8988T (cell line): ENCODE measurements at regions not wholly inside any gene's neighbourhood (a gene's known extent, or its start where the extent isn't known, plus 50 kb on each side); places are given as distances from the start of the nearest gene placed in this dataset.

ENCODE experiments used
- DNase-seq: peaks from one replicate; pipeline ENCODE4 v3.0.0; 2011

DNA sequence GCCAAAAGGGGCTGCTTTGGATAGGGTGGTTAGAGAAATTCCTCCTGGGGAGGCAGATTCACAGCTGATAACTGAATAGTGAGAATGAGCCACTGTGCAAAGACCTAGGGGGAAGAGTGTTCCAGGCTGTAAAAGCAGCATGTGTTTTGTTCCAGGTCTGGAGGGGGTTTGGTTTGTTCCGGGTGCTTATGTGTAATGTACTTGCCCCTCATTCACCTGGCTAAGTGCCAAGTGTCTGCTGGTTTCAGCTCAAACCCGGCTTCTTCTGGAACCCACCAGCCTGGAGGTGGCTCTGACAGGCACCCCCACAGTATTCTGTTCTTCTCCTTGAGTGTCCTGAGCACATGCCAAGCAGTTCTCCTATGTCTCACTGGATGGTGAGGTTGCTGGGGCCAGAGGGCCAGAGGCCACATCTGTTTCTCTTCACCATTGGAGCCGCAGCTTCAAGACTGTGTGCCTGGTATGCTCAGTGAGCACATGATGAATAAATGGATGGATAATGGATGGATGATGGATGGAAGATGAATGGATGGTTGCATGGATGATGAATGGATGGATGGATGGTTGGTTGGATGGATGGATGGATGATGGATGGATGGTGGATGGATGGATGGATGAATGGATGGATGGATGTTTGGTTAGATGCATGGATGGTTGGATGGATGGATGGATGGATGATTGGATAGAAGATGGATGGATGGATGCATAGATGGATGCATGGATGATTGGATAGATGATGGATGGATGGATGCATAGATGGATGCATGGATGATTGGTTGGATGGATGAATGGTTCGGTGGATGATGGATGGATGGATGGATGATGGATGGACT, 227.6 kb downstream of the BMP7 start:
- DNase-seq, result no peak

DNA sequence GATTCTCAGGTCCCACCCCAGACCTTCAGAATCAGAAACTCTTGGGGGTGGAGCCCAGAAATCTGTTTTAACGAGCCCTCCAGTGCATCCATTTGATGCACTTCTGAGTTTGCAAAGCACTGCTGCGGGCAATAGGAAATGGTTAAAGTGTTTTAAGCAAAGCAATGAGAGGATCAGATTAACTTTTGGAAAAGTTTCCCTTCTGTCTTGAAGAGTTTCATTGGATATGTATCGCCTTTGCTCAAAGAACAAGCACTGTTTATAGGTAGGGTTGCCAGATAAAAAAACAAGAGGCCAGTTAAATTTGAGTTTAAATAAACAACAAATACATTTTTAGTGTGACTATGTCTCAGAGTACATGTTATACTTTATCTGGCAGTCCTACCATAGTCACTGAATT, 226.0 kb downstream of the BMP7 start:
- no peak for DNase-seq

GRCh38 chr20:57040924-57041323, 225.5 kb downstream of the BMP7 start:
- no peak for DNase-seq

- DNase-seq, result no peak
These were observed 223.3 kb downstream of the BMP7 start for GRCh38 chr20:57043091-57043490.

GRCh38 chr20:57043669-57044268, 222.7 kb downstream of the BMP7 start:
- DNase-seq, result no peak

DNA sequence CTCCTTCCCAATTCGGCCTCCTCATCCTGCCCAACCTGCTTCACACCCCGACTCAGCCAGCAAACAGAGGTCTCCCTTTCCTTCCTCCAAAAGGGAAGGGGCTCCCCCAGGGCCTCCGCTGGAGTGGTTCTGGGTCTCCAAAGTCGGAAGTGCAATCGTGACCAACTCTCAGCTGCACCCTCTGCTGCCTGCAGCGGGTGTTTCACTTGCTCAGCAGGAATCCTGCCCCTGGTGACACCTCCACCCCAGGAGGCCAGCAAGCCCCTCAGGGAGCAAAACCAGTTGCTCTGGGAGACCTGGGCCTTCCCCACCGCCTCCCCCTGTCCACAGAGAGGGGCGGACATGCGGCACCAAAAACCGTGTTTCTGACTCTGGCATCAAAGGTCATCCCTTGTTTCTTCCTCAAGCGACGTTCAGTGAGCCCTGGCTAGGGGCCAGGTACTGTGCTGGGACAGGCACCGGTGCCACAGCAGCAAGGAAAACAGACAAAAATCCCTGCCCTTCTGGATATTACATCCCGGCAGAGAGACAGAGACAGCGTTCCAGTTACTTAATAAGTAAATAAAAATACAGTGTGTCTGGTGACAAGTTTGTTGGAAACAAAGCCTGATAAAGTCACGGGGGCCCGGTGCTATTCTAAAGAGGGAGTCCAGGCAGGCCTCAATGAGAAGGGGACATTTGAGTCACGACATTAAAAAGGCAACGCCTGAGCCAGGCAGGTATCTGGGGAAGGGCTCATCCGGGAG, 219.0 kb downstream of the BMP7 start:
- peak; percentile 82 for DNase-seq

- peak; percentile 86 for DNase-seq
These were observed 218.2 kb downstream of the BMP7 start for GRCh38 chr20:57048027-57048869.

GRCh38 chr20:57049296-57049695, 217.1 kb downstream of the BMP7 start:
- DNase-seq, result no peak

GRCh38 chr20:57051096-57051495, 215.3 kb downstream of the BMP7 start:
- DNase-seq, result no peak

DNA sequence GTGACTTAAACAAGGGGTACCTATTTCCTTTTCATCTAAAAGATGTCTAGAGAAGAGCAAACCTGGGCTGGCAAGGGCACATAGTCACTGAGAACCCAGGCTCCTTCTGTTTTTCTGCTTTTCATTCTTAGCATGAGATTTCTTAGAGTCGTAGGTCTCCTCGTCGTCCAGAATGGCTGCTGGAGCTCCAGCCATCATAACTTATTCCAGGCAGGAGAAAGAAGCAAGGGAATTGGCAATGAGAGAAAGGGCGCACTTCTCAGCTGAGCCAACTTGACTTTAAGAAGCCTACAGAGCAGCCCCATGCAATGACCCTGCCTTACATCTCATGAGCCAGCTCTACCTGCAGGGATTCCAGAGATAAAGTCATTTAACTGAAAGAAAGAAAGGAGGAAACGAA, 213.4 kb downstream of the BMP7 start:
- DNase-seq, result no peak

DNA sequence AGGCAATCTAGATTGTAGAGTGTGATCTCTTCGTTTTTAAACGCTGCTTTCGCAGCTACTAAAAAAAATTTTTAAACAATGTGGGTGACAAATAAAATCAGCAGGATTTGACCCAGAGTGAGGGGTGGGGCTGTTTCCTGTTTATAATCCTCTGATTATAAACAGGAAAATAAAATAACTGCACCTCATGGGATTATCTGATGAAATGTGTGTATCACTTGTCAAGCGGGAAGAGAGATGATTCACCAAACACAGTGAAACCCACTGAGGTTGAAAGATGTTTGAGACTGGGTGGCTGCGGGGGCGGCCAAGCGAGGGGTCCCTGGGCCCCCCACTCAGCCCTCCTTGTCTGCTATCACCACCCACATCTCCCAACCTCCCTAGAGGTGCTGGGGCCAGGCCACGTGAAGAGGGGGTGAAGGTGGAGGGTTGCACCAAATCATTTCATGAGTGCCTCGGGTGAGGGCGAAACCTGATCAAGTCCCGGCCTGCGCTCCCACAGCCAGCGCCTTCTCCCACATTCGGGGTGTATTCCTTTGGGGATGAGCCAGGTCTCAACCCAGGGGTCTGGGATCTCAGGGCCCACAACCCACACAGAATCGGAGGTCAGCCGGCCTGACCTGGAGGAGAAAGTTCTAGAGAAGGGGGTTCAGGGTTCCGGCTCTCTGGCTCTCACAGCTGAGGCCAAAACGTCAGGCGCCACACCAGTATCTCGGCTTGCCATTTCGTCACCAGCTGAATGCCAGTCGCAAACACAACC, 212.5 kb downstream of the BMP7 start:
- DNase-seq, result no peak

- no peak for DNase-seq
These were observed 211.1 kb downstream of the BMP7 start for GRCh38 chr20:57055345-57055744.

- DNase-seq, result no peak
These were observed 209.8 kb downstream of the BMP7 start for GRCh38 chr20:57056651-57057050.

DNA sequence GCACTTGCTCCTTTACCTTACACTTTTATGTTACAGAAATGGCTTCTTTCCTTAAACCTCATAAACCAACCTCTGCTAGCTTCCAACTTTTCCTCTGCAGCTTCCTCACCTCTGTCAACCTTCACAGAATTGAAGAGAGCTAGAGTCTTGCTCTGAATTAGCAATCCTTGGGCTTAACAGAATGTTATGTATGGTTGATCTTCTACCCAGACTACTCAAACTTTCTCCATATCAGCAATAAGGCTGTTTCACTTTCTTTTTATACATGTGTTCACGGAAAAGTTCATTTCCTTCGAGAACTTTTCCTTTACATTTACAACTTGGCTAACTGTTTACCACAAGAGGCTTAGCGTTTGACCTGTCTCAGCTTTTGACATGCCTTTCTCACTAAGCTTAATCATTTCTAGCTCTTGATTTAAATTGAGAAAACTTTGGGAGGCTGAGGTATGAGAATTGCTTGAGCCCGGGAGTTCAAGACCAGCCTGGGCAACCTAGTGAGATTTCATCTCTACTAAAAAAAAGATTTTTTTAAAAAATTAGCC, 207.3 kb downstream of the BMP7 start:
- DNase-seq, result no peak

- no peak for DNase-seq
These were observed 205.9 kb downstream of the BMP7 start for GRCh38 chr20:57060407-57061050.

GRCh38 chr20:57061051-57061900, 205.2 kb downstream of the BMP7 start:
- peak; percentile 81 for DNase-seq

- no peak for DNase-seq
These were observed 204.2 kb downstream of the BMP7 start for GRCh38 chr20:57062241-57062640.

GRCh38 chr20:57062696-57063270, 203.7 kb downstream of the BMP7 start:
- no peak for DNase-seq

DNA sequence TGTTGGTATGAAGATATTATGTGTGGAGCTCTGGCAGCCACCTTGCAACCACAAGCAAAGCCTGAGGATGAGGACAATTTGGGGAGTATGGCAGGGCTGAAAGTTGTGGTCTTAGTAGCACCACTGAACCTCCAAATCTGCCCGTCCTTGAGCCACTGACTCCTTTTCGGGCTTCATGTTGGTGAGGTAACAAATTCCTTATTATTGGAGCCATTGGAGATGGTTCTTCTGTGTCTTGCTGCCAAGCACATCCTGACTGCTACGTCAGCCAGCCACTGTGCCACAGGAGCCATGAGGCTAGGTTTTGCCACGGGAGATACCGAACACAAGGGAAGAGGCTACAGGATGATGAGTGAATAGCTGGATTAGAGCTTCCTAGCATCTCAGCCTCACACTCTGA, 201.6 kb downstream of the BMP7 start:
- DNase-seq, result no peak

DNA sequence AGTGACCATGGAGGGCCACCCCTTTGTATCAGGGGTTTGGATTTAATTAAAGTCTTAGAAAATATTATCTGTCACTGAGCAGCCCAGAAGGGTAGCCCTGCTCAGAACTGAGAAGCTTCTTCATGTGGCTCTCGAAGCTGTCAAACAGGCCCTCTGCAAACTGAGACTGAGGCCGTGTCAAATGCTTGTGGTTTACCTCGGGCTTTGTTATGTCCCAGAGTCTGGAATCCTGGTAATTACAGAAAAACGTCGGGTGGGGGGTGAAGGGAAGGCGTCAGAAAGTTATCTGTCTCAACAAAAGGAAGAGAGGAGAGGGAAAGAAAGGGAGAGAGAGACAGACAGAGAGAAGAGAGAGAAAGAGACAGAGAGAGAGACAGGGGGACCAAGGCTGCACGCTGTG, 200.8 kb downstream of the BMP7 start:
- DNase-seq, result no peak
